Neural cell (in vitro differentiated cells): ENCODE measurements at regions not wholly inside any gene's neighbourhood (a gene's known extent, or its start where the extent isn't known, plus 50 kb on each side); places are given as distances from the start of the nearest gene placed in this dataset.

Source experiments
- CTCF ChIP-seq: fragments of 450-650 bp; IDR thresholded peaks from 2 replicates; pipeline ENCODE4 v1.5.1; 2014; ENCODE audit warnings: antibody characterized with exemption, mild to moderate bottlenecking, moderate library complexity; ENCODE audit not compliant: poor library complexity, severe bottlenecking
- EP300 ChIP-seq: fragments of 450-650 bp; conservative IDR thresholded peaks from 2 replicates; pipeline ENCODE4 v1.6.1; 2014; ENCODE audit warnings: antibody characterized with exemption, mild to moderate bottlenecking, moderate library complexity; ENCODE audit not compliant: poor library complexity, severe bottlenecking
- EZH2 ChIP-seq: fragments of 200-600, 300-800 bp; shearing (Covaris generic), sonication (generic); IDR thresholded peaks from 2 replicates; pipeline ENCODE4 v1.6.1; 2014; ENCODE audit warnings: antibody characterized with exemption, low read length, borderline replicate concordance, mild to moderate bottlenecking; ENCODE audit not compliant: insufficient read depth, poor library complexity, severe bottlenecking
- MXI1 ChIP-seq: fragments of 450-650 bp; conservative IDR thresholded peaks from 2 replicates; pipeline ENCODE4 v1.6.1; 2014; ENCODE audit warnings: antibody characterized with exemption, mild to moderate bottlenecking; ENCODE audit not compliant: poor library complexity, severe bottlenecking
- POLR2AphosphoS5 ChIP-seq: IDR thresholded peaks from 2 replicates; pipeline ENCODE4 v1.6.1; 2012
- RAD21 ChIP-seq: fragments of 450-650 bp; conservative IDR thresholded peaks from 2 replicates; pipeline ENCODE4 v1.6.1; 2014; ENCODE audit warnings: antibody characterized with exemption, mild to moderate bottlenecking, moderate library complexity
- REST ChIP-seq: IDR thresholded peaks from 2 replicates; pipeline ENCODE4 v1.6.1; 2012; ENCODE audit warnings: borderline replicate concordance
- SMC3 ChIP-seq: fragments of 450-650 bp; conservative IDR thresholded peaks from 2 replicates; pipeline ENCODE4 v1.6.1; 2014; ENCODE audit warnings: antibody characterized with exemption, mild to moderate bottlenecking, moderate library complexity; ENCODE audit not compliant: poor library complexity
- TAF1 ChIP-seq: IDR thresholded peaks from 2 replicates; pipeline ENCODE4 v1.6.1; 2012; ENCODE audit warnings: low read depth

- no peak for TF ChIP-seq EP300
- no peak for TF ChIP-seq CTCF
- TF ChIP-seq EZH2 = no peak
- TF ChIP-seq TAF1 = no peak
- no peak for TF ChIP-seq POLR2AphosphoS5
- TF ChIP-seq SMC3 = no peak
- no peak for TF ChIP-seq REST
- TF ChIP-seq RAD21 = no peak
- TF ChIP-seq MXI1 = no peak
Measured at GRCh38 chr12:103077108-103077773, 119.8 kb downstream of the ASCL1 start.
